ENCODE measurements at regions not wholly inside any gene's neighbourhood (a gene's known extent, or its start where the extent isn't known, plus 50 kb on each side); places are given as distances from the start of the nearest gene placed in this dataset.
"Not testable (repeated sequence)": the region's sequence is repeated elsewhere in the genome, so short reads cannot be mapped to it uniquely, and the experiment has no call there.

- no peak for DNase-seq (ENCODE audit: low spot score)
These were observed 633.4 kb upstream of the KCNMB2 start for GRCh38 chr3:177902876-177903275.

- no peak for DNase-seq (ENCODE audit: low spot score)
These were observed 631.6 kb upstream of the KCNMB2 start for GRCh38 chr3:177904621-177905020.

DNA sequence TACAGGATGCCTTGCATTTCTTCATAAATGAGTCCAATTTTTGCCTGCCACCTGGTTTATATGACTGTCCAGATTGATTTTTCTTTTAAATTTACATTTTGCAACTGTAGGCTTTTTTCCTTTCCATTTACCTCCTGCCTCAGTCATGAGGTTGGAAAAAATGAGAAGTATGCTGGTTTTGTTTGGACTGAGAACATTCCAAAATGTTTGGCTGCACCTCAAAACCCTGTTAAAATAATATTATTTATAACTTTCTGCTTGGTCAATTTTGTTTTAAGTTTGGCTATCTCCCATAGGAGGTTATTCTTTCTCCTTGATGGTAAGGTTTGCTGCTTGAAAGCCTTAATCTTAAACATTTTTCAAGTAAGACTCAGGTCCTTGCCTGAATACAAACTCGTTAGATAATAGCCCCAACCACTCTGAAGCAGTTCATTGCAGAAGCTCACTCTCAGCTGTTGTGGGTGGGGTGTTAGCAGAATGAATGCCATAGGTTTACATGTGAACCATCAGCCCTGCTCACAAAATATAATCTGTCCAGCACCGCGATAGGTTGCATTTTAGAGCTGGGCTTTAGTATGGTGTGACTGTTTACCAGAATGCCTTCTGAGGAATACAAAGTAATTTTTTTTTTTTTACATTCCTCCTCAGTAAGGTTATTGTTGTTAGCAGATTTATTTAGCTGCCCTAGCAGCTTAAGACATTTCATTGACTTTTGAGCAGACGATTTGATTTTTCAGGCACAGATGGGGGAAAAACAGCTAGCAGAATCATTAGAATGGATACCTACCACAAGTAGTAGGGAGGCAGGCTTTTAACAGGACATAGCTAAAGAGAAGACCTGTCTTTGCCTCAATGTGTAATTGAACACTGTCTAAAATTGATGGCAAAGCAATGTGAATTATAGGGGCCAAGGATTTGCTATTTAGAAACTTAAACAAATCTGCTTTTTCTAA lies 630.8 kb upstream of the KCNMB2 start:
- no peak for DNase-seq (ENCODE audit: low spot score)

DNA sequence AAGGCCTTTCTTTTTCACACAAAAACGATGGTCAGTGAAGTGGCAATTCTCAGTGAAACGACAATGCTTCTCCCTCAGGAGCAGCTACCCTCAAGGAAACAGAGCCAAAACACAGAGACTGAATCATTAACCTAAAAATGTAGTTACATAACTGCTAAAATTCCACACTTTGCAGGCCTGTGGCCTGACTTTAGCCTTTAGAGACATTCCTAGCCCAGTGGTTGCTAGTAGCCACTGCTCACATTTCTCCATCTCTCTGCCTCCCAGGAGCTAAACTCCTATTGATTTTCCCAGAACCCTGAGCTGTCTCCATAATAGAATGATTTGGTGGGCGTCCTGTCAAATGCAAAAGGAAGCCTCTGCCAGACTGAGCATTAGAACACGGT lies 630.1 kb upstream of the KCNMB2 start:
- DNase-seq (ENCODE audit: low spot score), result no peak

GRCh38 chr3:177906578-177907229 lies 629.5 kb upstream of the KCNMB2 start:
- DNase-seq (ENCODE audit: low spot score), result no peak

DNA sequence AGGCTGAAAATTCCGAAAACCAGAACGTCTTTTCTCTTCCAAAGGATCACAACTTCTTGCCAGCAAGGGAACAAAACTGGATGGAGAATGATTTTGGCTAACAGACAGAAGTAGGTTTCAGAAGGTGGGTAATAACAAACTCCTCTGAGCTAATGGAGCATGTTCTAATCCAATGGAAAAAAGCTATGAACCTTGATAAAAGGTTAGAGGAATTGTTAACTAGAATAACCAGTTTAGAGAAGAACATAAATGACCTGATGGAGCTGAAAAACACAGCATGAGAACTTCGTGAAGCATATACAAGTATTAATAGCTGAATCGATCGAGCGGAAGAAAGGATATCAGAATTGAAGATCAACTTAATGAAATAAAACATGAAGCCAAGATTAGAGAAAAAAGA lies 626.7 kb upstream of the KCNMB2 start:
- DNase-seq (ENCODE audit: low spot score), result not testable (repeated sequence)

DNA sequence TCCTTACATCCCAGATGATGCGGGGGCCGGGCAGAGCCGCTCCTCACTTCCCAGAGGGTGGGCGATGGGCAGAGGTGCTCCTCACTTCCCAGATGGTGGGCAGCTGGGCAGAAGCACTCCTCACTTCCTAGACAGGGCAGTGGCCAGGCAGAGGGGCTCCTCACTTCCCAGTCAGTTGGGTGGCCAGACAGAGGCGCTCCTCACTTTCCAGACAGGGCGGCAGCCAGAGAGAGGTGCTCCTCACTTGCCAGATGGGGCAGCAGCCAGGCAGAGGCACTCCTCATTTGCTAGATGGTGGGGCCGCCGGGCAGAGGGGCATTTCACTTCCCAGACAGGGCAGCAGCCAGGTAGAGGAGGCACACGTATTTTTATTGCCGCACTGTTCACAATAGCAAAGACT lies 622.0 kb upstream of the KCNMB2 start:
- DNase-seq (ENCODE audit: low spot score), result no peak

DNA sequence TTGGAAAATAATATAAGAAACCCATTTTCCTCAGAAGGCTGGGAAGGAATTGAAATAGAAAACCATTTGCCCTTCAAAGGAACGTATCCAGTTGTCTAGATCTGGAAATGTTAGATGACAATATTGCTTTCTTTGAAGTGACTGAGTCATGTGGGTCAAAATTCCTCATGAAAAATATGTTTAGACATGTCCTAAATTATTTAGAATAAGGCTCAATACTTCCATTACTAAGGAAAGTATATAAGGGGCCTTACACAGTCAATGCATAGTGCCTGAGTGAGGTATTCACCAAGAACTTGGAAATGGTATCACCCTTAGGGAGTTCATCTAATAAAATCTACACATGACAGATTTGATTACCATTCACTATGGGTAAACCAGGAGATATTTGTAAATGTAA lies 619.8 kb upstream of the KCNMB2 start:
- DNase-seq (ENCODE audit: low spot score), result no peak

DNA sequence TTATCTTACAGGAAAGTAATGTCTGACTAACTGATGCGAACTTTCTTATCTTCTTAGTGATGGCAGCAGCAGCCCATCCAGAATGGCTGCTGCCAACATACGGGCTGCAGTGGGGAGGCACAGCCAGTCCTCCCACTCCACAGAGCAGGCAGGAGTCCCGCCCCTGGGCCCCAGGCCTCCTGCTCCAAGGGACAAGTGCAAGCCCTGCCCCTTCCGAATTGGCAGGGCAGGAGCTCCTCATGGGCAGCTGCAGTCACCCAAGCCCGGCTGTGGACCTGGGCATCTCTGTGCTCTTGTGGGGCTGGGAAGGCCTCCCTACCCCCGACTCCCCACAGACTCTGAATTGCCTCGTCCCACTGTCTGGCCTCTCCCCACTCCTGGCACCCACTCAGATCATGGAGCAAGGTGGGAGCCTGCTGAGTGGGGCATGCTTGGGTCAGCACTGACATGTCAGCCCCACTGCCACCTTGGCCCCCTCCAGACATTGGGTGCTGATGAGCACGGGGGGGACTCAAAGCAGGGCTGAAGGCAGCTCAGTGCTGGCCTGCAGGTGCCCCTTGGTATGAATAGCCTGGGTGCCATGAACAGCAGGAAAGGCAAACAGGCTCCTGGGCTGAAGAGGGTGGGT lies 618.9 kb upstream of the KCNMB2 start:
- DNase-seq (ENCODE audit: low spot score), result no peak

DNA sequence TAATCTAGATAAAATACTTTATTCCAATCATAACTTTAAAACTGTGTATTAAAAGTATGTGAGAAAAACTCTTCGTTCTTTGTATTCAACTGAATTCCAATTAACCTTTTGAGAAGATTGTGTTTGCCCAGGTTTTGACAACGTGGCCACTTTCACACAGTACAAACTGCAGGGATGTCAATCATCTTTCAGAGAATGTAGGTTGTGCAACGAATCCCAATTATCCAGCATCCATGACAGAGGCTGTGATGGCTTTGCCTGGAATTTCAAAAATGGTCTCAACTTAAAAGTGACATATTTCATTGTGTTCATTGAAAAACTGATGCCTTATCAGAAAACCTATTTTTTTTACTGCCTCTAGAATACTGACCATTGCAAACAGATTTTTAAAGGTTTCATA lies 615.1 kb upstream of the KCNMB2 start:
- DNase-seq (ENCODE audit: low spot score), result no peak

GRCh38 chr3:177924261-177924660 lies 612.0 kb upstream of the KCNMB2 start:
- DNase-seq (ENCODE audit: low spot score), result no peak

DNA sequence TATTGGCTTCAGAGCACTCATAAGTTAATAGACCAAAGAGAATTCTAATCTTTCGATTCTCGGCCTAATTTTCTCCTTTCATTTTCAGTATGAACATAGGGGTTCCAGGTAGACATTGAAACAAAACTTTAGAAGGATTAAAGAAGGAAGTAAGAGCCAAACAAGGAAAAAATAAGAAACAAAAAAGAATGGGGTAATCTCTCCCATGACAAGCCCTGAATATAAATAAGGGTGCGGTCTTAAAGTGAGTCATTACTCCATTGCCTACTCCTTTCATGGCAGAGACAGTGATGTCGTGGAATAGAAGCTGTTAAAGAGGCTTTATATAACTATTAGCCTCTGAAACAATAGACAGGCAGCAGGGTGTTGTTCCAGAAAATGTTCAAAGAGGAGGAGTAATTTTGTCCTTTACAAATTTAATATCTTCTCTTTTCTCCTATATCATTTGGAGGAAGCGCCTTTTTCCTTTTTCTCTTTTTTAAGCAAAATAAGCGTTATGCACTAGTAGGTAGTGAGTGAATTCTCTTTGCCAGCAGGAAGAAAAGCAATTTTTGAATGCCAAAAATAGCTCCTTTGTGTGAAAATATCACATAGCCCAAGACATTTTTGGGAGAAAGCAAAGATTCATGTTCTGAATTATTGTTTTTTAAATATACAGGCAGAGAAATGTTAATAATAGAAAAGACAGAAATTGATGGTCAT lies 607.9 kb upstream of the KCNMB2 start:
- DNase-seq (ENCODE audit: low spot score), result peak; percentile 25

- no peak for DNase-seq (ENCODE audit: low spot score)
These were observed 606.9 kb upstream of the KCNMB2 start for GRCh38 chr3:177929310-177929709.

- no peak for DNase-seq (ENCODE audit: low spot score)
These were observed 605.5 kb upstream of the KCNMB2 start for GRCh38 chr3:177930771-177931170.

DNA sequence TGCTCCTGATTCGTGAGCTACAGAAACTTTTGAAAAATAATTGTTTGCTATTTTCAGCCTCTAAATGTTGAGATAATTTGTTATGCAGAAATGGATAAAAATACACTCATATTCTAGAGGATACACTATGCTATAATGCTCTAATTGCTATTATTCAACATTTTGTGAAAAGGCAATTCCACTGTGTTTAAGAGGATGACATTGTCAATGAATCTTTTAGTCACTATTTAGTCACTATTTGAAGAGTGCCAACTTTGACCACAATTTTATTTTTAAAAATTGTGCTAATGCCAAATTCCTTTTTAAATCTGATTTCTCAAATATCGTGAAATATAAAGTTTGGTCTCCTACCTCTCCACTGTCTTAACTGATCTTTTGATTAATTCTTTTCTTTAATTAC lies 604.9 kb upstream of the KCNMB2 start:
- DNase-seq (ENCODE audit: low spot score), result no peak

GRCh38 chr3:177932346-177932745 lies 603.9 kb upstream of the KCNMB2 start:
- no peak for DNase-seq (ENCODE audit: low spot score)

GRCh38 chr3:177932750-177933660 lies 603.2 kb upstream of the KCNMB2 start:
- DNase-seq (ENCODE audit: low spot score), result no peak

DNA sequence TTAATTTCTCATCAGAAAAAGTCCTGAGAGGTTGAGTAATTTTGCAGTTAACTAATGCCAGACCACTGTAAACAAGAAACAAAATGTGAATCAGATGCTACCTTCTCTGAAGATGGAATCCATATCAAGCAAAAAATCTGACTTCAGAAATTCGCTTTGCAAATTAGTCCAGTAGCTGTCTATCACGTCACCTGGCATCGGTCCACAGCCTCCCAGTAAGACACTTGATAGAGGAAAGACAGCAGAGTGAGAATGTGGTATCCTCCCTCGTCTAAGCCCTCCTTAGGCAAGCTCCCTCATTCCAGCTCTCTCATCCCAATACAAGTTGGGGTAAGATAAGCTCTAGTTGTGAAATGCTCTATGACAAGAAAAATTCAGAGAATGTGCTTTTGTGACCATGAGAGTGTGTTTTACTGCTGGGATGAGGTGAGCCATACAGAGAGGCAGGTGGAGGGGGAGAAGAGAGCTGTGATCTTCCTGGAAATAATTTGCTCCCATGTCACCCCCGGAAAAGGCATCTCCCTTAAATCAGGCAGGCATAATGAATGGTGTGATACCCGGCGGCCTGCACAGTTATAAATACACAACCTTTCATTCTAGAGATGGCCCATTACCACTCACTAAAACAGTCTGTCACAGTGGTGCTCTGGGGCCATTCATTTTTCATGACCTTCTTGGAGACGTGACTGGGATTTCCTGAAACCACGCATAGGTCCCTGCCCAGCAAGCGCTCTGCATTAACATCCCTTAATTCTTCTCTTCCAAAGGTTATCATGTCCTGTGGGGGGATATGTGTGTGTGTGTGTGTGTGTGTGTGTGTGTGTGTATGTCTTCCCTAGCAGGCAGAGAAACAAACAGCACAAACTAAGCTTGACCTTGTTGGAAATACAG lies 602.0 kb upstream of the KCNMB2 start:
- no peak for DNase-seq (ENCODE audit: low spot score)

DNA sequence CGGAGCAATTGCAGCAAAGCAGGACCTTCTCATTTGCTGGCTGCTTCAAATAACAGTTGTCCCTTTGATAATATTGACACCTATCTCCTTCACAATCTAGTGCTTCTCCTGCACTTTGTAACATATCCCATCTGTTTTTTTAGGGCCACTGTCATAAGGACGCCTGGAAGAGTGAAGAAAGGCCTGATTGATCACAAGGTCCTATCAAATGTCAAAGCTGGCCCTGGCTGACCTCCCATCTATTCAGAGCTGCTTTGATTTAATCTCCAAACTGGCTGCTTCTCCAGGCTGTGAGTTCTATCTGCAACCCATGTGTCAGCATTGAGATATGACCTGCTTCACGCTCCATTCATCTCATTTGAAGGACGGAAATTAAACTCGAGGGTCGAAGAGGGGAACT lies 601.2 kb upstream of the KCNMB2 start:
- DNase-seq (ENCODE audit: low spot score), result no peak

- no peak for DNase-seq (ENCODE audit: low spot score)
These were observed 599.5 kb upstream of the KCNMB2 start for GRCh38 chr3:177936721-177937120.
